Gastroesophageal sphincter (tissue), 3 donors: ENCODE measurements at regions not wholly inside any gene's neighbourhood (a gene's known extent, or its start where the extent isn't known, plus 50 kb on each side); places are given as distances from the start of the nearest gene placed in this dataset.

ENCODE experiments used
- EP300 ChIP-seq: sonication (generic); formaldehyde crosslinking; IDR thresholded peaks from one replicate; pipeline ENCODE4 v1.6.1; 2017; ENCODE audit warnings: antibody characterized with exemption, mild to moderate bottlenecking
- POLR2A ChIP-seq, 2 donors: fragments of 450-650 bp; IDR thresholded peaks; one replicate each; pipeline ENCODE4 v1.6.1; 2017; ENCODE audit warnings: antibody characterized with exemption in 2 of 2, mild to moderate bottlenecking in 2 of 2, moderate library complexity in 1 of 2
- TF ChIP-seq, protein P1 (sequence below), 4 experiments: fragments of 200-600 bp in 2 of 4; fragments of 450-650 bp in 2 of 4; sonication (generic) in 1 of 4; IDR thresholded peaks; one replicate each; pipeline ENCODE4 v1.5.1; 2017 to 2019; ENCODE audit warnings: antibody characterized with exemption in 4 of 4, mild to moderate bottlenecking in 2 of 4, moderate library complexity in 2 of 4

DNA sequence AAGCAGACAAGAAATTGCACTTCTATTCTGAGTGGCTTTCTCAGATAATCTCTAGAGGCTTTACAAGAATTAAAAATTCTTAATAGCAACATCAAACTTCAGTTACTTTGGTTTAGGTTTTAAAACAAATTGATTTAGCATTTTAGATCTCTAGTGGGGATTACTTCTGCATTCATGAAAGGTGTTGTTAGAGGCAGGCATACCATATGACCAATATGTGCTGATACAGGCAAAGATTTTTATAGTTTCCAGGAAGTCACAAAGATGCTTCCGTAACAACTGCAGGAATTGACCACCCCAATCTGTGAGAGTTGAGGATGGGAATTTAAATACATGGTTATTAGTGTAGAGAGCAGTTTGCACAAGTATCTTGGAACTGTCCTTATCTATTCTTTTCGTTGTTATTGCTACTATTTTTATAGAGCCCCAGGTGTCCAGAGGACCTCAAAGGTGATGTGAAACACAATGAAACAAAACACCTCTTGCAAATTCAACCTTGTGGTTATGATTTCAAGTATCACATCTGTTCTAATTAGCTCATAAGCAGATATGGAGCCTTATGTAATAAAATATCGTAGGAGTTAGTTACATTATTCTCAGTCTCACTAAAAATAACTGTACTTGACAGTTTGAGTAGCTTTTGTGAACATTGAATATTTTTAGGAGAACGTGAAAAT, 512.7 kb upstream of the ADGRL4 start:
- TF ChIP-seq, protein P1, sequence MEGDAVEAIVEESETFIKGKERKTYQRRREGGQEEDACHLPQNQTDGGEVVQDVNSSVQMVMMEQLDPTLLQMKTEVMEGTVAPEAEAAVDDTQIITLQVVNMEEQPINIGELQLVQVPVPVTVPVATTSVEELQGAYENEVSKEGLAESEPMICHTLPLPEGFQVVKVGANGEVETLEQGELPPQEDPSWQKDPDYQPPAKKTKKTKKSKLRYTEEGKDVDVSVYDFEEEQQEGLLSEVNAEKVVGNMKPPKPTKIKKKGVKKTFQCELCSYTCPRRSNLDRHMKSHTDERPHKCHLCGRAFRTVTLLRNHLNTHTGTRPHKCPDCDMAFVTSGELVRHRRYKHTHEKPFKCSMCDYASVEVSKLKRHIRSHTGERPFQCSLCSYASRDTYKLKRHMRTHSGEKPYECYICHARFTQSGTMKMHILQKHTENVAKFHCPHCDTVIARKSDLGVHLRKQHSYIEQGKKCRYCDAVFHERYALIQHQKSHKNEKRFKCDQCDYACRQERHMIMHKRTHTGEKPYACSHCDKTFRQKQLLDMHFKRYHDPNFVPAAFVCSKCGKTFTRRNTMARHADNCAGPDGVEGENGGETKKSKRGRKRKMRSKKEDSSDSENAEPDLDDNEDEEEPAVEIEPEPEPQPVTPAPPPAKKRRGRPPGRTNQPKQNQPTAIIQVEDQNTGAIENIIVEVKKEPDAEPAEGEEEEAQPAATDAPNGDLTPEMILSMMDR (IDR thresholded peaks at IDR 0.05), result no peak
- TF ChIP-seq POLR2A (IDR thresholded peaks at IDR 0.05), result no peak
- no peak for TF ChIP-seq EP300
